Neural cell (in vitro differentiated cells): ENCODE measurements at regions not wholly inside any gene's neighbourhood (a gene's known extent, or its start where the extent isn't known, plus 50 kb on each side); places are given as distances from the start of the nearest gene placed in this dataset.
A peak's percentile ranks its signal among the peaks of the same experiment; 100 is the strongest.

Experiments
- CTCF ChIP-seq: fragments of 450-650 bp; IDR thresholded peaks from 2 replicates; pipeline ENCODE4 v1.5.1; 2014; ENCODE audit warnings: antibody characterized with exemption, mild to moderate bottlenecking, moderate library complexity; ENCODE audit not compliant: poor library complexity, severe bottlenecking
- EP300 ChIP-seq: fragments of 450-650 bp; conservative IDR thresholded peaks from 2 replicates; pipeline ENCODE4 v1.6.1; 2014; ENCODE audit warnings: antibody characterized with exemption, mild to moderate bottlenecking, moderate library complexity; ENCODE audit not compliant: poor library complexity, severe bottlenecking
- EZH2 ChIP-seq: fragments of 200-600, 300-800 bp; shearing (Covaris generic), sonication (generic); IDR thresholded peaks from 2 replicates; pipeline ENCODE4 v1.6.1; 2014; ENCODE audit warnings: antibody characterized with exemption, low read length, borderline replicate concordance, mild to moderate bottlenecking; ENCODE audit not compliant: insufficient read depth, poor library complexity, severe bottlenecking
- MXI1 ChIP-seq: fragments of 450-650 bp; conservative IDR thresholded peaks from 2 replicates; pipeline ENCODE4 v1.6.1; 2014; ENCODE audit warnings: antibody characterized with exemption, mild to moderate bottlenecking; ENCODE audit not compliant: poor library complexity, severe bottlenecking
- POLR2AphosphoS5 ChIP-seq: IDR thresholded peaks from 2 replicates; pipeline ENCODE4 v1.6.1; 2012

- TF ChIP-seq CTCF = peak; percentile 94
- no peak for TF ChIP-seq EZH2
- no peak for TF ChIP-seq POLR2AphosphoS5
- TF ChIP-seq EP300 = no peak
- no peak for TF ChIP-seq MXI1
Observed at GRCh38 chr18:51621113-51621863, 423.8 kb upstream of the MEX3C start.
